Immature natural killer cell (primary cell): ENCODE measurements at regions not wholly inside any gene's neighbourhood (a gene's known extent, or its start where the extent isn't known, plus 50 kb on each side); places are given as distances from the start of the nearest gene placed in this dataset.

ENCODE experiments used
- DNase-seq, 3 donors: peaks; one replicate each; pipeline ENCODE4 v3.0.0; 2022; ENCODE audit warnings: mixed read lengths in 1 of 3
- H3K27ac Mint-ChIP-seq, 6 donors: one replicate each; pipeline ENCODE4 v1.8.0; 2020; ENCODE audit warnings: mixed read lengths in 6 of 6, mild to moderate bottlenecking in 5 of 6, inconsistent platforms in 4 of 6, moderate library complexity in 3 of 6
- H3K27me3 Mint-ChIP-seq, 3 donors: one replicate each; pipeline ENCODE4 v1.8.0; 2020 to 2021; ENCODE audit warnings: low read depth in 3 of 3, mild to moderate bottlenecking in 3 of 3, mixed read lengths in 3 of 3, moderate library complexity in 3 of 3, inconsistent platforms in 1 of 3
- H3K36me3 Mint-ChIP-seq, 3 donors: one replicate each; pipeline ENCODE4 v1.8.0; 2020; ENCODE audit warnings: mixed read lengths in 3 of 3, inconsistent platforms in 2 of 3, mild to moderate bottlenecking in 2 of 3
- H3K4me1 Mint-ChIP-seq, 2 donors: one replicate each; pipeline ENCODE4 v1.8.0; 2020; ENCODE audit warnings: inconsistent platforms in 2 of 2, mild to moderate bottlenecking in 2 of 2, mixed read lengths in 2 of 2, moderate library complexity in 1 of 2
- H3K4me3 Mint-ChIP-seq, 5 donors: one replicate each; pipeline ENCODE4 v1.8.0; 2020; ENCODE audit warnings: mild to moderate bottlenecking in 5 of 5, mixed read lengths in 5 of 5, inconsistent platforms in 3 of 5, moderate library complexity in 3 of 5
- H3K9me3 Mint-ChIP-seq, 6 donors: one replicate each; pipeline ENCODE4 v1.8.0; 2020; ENCODE audit warnings: mild to moderate bottlenecking in 6 of 6, mixed read lengths in 6 of 6, inconsistent platforms in 4 of 6, moderate library complexity in 3 of 6

GRCh38 chr4:16450724-16451123, 224.5 kb upstream of the TAPT1 start:
- no peak overlapping the region for H3K4me3 Mint-ChIP-seq
- H3K36me3 Mint-ChIP-seq = no peaks in the 10 kb centered on the region
- peaks cover 0 to 2% (median 0%) of the 10 kb centered on the region in 6 donors for H3K9me3 Mint-ChIP-seq
- no peaks in the 10 kb centered on the region for H3K4me1 Mint-ChIP-seq
- DNase-seq = no peak
- no peak overlapping the region for H3K27ac Mint-ChIP-seq
- H3K27me3 Mint-ChIP-seq = peaks cover 0 to 4% (median 0%) of the 10 kb centered on the region in 3 donors

GRCh38 chr4:16450031-16450430, 223.8 kb upstream of the TAPT1 start:
- no peaks in the 10 kb centered on the region for H3K36me3 Mint-ChIP-seq
- H3K27ac Mint-ChIP-seq = no peak overlapping the region
- H3K27me3 Mint-ChIP-seq = peaks cover 0 to 4% (median 0%) of the 10 kb centered on the region in 3 donors
- peaks cover 0 to 2% (median 0%) of the 10 kb centered on the region in 6 donors for H3K9me3 Mint-ChIP-seq
- no peak overlapping the region for H3K4me3 Mint-ChIP-seq
- no peak for DNase-seq
- H3K4me1 Mint-ChIP-seq = no peaks in the 10 kb centered on the region

GRCh38 chr4:16449406-16449805, 223.1 kb upstream of the TAPT1 start:
- H3K27ac Mint-ChIP-seq = no peak overlapping the region
- H3K27me3 Mint-ChIP-seq = peaks cover 0 to 4% (median 0%) of the 10 kb centered on the region in 3 donors
- no peak for DNase-seq
- H3K36me3 Mint-ChIP-seq = no peaks in the 10 kb centered on the region
- peaks cover 0 to 2% (median 0%) of the 10 kb centered on the region in 6 donors for H3K9me3 Mint-ChIP-seq
- H3K4me1 Mint-ChIP-seq = no peaks in the 10 kb centered on the region
- no peak overlapping the region for H3K4me3 Mint-ChIP-seq

- no peaks in the 10 kb centered on the region for H3K36me3 Mint-ChIP-seq
- H3K27ac Mint-ChIP-seq = no peak overlapping the region
- H3K9me3 Mint-ChIP-seq = peaks cover 0 to 2% (median 0%) of the 10 kb centered on the region in 6 donors
- no peak overlapping the region for H3K4me3 Mint-ChIP-seq
- peaks cover 0 to 4% (median 0%) of the 10 kb centered on the region in 3 donors for H3K27me3 Mint-ChIP-seq
- no peaks in the 10 kb centered on the region for H3K4me1 Mint-ChIP-seq
- no peak for DNase-seq
Observed at GRCh38 chr4:16448241-16448840, 222.1 kb upstream of the TAPT1 start.

- Mint-ChIP-seq H3K27ac (no peak overlapping the region), H3K27me3 (peaks cover 0 to 7% (median 0%) of the 10 kb centered on the region in 3 donors), H3K9me3 (peaks cover 0 to under 1% (median 0%) of the 10 kb centered on the region in 6 donors), H3K4me3 (no peak overlapping the region), H3K36me3 (no peaks in the 10 kb centered on the region), H3K4me1 (no peaks in the 10 kb centered on the region)
- DNase-seq = peak in 1 of 3 donors; percentile 4
Observed at GRCh38 chr4:16443504-16444088, 217.3 kb upstream of the TAPT1 start.

GRCh38 chr4:16442296-16442695, 216.0 kb upstream of the TAPT1 start:
- H3K27me3 Mint-ChIP-seq = peaks cover 0 to 7% (median 0%) of the 10 kb centered on the region in 3 donors
- no peaks in the 10 kb centered on the region for H3K4me1 Mint-ChIP-seq
- H3K9me3 Mint-ChIP-seq = peaks cover 0 to 13% (median 5%) of the 10 kb centered on the region in 6 donors
- no peaks in the 10 kb centered on the region for H3K36me3 Mint-ChIP-seq
- DNase-seq = no peak
- no peak overlapping the region for H3K27ac Mint-ChIP-seq
- H3K4me3 Mint-ChIP-seq = no peak overlapping the region

- H3K27me3 Mint-ChIP-seq = peaks cover 0 to 3% (median 0%) of the 10 kb centered on the region in 3 donors
- H3K36me3 Mint-ChIP-seq = no peaks in the 10 kb centered on the region
- no peak for DNase-seq
- peaks cover 0 to 16% (median 5%) of the 10 kb centered on the region in 6 donors for H3K9me3 Mint-ChIP-seq
- no peak overlapping the region for H3K27ac Mint-ChIP-seq
- no peak overlapping the region for H3K4me3 Mint-ChIP-seq
- no peaks in the 10 kb centered on the region for H3K4me1 Mint-ChIP-seq
Observed at GRCh38 chr4:16439768-16440167, 213.5 kb upstream of the TAPT1 start.

GRCh38 chr4:16438986-16439385, 212.7 kb upstream of the TAPT1 start:
- no peak for DNase-seq
- Mint-ChIP-seq H3K27me3 (peaks cover 0 to 3% (median under 1%) of the 10 kb centered on the region in 3 donors), H3K4me1 (no peaks in the 10 kb centered on the region), H3K4me3 (no peak overlapping the region), H3K27ac (no peak overlapping the region), H3K9me3 (peaks cover 0 to 19% (median 5%) of the 10 kb centered on the region in 6 donors), H3K36me3 (no peaks in the 10 kb centered on the region)

- DNase-seq = no peak
- H3K4me3 Mint-ChIP-seq = no peak overlapping the region
- H3K27me3 Mint-ChIP-seq = peaks cover 0 to 3% (median 3%) of the 10 kb centered on the region in 3 donors
- no peaks in the 10 kb centered on the region for H3K4me1 Mint-ChIP-seq
- no peaks in the 10 kb centered on the region for H3K36me3 Mint-ChIP-seq
- H3K9me3 Mint-ChIP-seq = peaks cover 0 to 19% (median 6%) of the 10 kb centered on the region in 6 donors
- H3K27ac Mint-ChIP-seq = no peak overlapping the region
Observed at GRCh38 chr4:16437836-16438235, 211.6 kb upstream of the TAPT1 start.

- no peak overlapping the region for H3K27ac Mint-ChIP-seq
- peaks cover 0 to 6% (median 3%) of the 10 kb centered on the region in 3 donors for H3K27me3 Mint-ChIP-seq
- H3K4me1 Mint-ChIP-seq = no peaks in the 10 kb centered on the region
- no peak for DNase-seq
- no peaks in the 10 kb centered on the region for H3K36me3 Mint-ChIP-seq
- H3K9me3 Mint-ChIP-seq = peaks cover 0 to 12% (median 0%) of the 10 kb centered on the region in 6 donors
- H3K4me3 Mint-ChIP-seq = no peak overlapping the region
Observed at GRCh38 chr4:16431866-16432265, 205.6 kb upstream of the TAPT1 start.

GRCh38 chr4:16418814-16419213, 192.5 kb upstream of the TAPT1 start:
- Mint-ChIP-seq H3K4me1 (no peaks in the 10 kb centered on the region), H3K9me3 (peaks cover 0 to 8% (median 4%) of the 10 kb centered on the region in 6 donors), H3K36me3 (no peaks in the 10 kb centered on the region), H3K27ac (no peak overlapping the region), H3K4me3 (no peak overlapping the region), H3K27me3 (peaks cover 4 to 5% (median 5%) of the 10 kb centered on the region in 3 donors)
- DNase-seq = no peak

- H3K9me3 Mint-ChIP-seq = peaks cover 0 to 8% (median 4%) of the 10 kb centered on the region in 6 donors
- H3K27ac Mint-ChIP-seq = no peak overlapping the region
Observed at GRCh38 chr4:16417198-16417597, 190.9 kb upstream of the TAPT1 start.

GRCh38 chr4:16416601-16417000, 190.3 kb upstream of the TAPT1 start:
- DNase-seq = no peak
- Mint-ChIP-seq H3K4me3 (no peak overlapping the region), H3K27ac (no peak overlapping the region), H3K9me3 (peaks cover 0 to 8% (median 4%) of the 10 kb centered on the region in 6 donors), H3K36me3 (no peaks in the 10 kb centered on the region), H3K4me1 (no peaks in the 10 kb centered on the region), H3K27me3 (peaks cover 2 to 6% (median 4%) of the 10 kb centered on the region in 3 donors)

More at GRCh38 chr4:16417198-16417597, 190.9 kb upstream of the TAPT1 start:
- no peaks in the 10 kb centered on the region for H3K36me3 Mint-ChIP-seq
- no peak for DNase-seq
- H3K4me3 Mint-ChIP-seq = no peak overlapping the region
- H3K27me3 Mint-ChIP-seq = peaks cover 2 to 6% (median 4%) of the 10 kb centered on the region in 3 donors
- no peaks in the 10 kb centered on the region for H3K4me1 Mint-ChIP-seq

GRCh38 chr4:16415751-16416150, 189.5 kb upstream of the TAPT1 start:
- Mint-ChIP-seq H3K36me3 (no peaks in the 10 kb centered on the region), H3K4me3 (no peak overlapping the region), H3K27me3 (peaks cover 2 to 6% (median 4%) of the 10 kb centered on the region in 3 donors), H3K27ac (no peak overlapping the region), H3K4me1 (no peaks in the 10 kb centered on the region), H3K9me3 (peaks cover 0 to 8% (median 4%) of the 10 kb centered on the region in 6 donors)
- no peak for DNase-seq
